HG03354 (cell line): ENCODE measurements at regions not wholly inside any gene's neighbourhood (a gene's known extent, or its start where the extent isn't known, plus 50 kb on each side); places are given as distances from the start of the nearest gene placed in this dataset.
"Not testable (repeated sequence)": the region's sequence is repeated elsewhere in the genome, so short reads cannot be mapped to it uniquely, and the experiment has no call there.

Source experiments
- ATAC-seq: cut with Tn5 transposase; IDR thresholded peaks from one replicate; pipeline ENCODE4 v1.9.1; 2021; ENCODE audit warnings: mild to moderate bottlenecking; ENCODE audit not compliant: unreplicated experiment, poor library complexity, severe bottlenecking

- not testable (repeated sequence) for ATAC-seq
These were observed 192.5 kb upstream of the SAMSN1 start for GRCh38 chr21:14738576-14738975.

DNA sequence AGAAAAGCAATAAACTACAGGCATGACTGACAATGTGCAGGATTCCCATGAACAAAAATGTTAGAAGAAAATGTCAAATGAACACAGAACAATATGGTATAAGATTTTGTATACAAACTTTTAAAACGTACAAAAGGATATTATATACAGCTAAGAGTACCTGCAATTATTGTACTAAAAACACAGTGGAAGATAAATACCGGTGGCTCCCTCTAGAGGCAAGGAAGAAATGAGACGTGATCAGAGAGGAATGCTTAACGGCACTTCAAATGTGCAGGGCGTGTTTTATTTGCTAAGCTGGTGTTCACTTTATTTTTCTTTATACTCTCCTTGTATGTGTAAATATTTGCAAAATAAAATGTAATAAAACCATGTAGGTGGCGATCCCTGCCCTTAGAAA lies 191.8 kb upstream of the SAMSN1 start:
- peak; percentile 76 for ATAC-seq

DNA sequence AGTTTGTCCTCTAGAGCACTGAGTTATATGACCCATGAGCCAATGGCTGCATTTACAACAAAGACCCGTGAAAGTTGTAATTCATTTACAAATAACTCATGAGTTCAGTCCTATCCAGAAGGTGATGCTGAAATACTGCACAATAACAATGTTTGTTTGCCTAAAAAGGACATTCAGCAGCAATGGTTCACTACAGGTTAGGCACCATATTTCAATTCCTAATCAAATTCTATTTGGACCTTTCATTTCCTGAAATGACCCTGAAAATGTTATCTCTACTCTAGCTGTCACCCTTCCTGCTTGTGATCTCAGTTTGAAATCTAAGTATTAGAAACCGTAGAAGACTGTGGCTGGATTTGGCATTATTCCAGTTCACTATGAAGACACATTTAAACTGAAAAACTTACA lies 191.2 kb upstream of the SAMSN1 start:
- no peak for ATAC-seq

- no peak for ATAC-seq
These were observed 190.6 kb upstream of the SAMSN1 start for GRCh38 chr21:14736672-14737071.

DNA sequence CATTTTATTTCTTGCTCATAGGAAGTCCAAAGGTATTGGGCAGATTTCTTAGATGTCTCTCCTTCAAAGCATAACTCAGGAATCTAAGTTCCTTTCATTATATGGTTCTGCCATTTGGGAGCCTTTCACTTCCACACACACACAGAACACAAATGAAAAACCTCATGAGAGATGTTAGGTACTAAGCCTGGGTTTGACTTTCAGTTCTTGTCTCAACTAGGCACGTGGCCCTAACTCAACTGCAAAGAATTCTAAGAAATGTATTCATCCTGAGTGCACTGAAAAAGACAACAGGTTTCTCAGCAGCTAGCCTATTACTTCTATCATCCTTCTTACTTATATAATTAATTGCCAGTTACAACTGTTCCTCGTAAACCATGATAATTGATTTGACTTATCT lies 190.0 kb upstream of the SAMSN1 start:
- ATAC-seq: no peak

DNA sequence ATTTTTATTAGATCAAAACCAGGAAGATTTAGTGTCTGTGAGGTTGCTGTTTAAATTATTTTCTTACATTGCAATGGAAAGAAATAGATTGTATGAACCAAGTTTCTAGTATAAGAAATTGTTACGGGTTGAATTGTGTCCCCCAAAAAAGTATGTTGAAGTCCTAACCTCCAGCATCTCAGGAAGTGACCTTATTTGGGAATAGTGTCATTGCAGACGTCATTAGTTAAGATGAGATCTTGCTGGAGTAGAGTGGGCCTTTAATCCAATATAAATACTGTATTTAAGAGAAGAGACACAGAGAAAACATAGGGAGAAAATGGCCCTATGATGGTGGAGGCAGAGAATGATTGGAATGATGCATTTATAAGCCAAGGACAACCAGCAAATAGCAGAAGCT lies 188.7 kb upstream of the SAMSN1 start:
- ATAC-seq: no peak

GRCh38 chr21:14734191-14734590 lies 188.1 kb upstream of the SAMSN1 start:
- no peak for ATAC-seq

DNA sequence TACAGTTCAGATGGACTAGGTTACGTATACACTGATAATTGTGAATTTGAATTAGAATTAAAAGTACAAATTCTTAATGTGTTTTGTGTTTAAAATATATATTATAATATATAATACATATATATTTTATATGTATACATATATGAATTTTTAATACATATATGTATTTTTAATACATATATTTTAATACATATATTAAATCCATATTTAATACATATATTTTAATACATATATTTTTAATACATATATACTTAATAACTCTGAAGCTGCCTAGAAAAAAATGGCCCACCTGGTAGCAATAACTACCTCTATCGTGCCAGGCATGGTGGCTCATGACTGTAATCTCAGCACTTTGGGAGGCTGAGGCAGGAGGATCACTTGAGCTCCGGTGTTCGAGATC lies 179.1 kb upstream of the SAMSN1 start:
- no peak for ATAC-seq

DNA sequence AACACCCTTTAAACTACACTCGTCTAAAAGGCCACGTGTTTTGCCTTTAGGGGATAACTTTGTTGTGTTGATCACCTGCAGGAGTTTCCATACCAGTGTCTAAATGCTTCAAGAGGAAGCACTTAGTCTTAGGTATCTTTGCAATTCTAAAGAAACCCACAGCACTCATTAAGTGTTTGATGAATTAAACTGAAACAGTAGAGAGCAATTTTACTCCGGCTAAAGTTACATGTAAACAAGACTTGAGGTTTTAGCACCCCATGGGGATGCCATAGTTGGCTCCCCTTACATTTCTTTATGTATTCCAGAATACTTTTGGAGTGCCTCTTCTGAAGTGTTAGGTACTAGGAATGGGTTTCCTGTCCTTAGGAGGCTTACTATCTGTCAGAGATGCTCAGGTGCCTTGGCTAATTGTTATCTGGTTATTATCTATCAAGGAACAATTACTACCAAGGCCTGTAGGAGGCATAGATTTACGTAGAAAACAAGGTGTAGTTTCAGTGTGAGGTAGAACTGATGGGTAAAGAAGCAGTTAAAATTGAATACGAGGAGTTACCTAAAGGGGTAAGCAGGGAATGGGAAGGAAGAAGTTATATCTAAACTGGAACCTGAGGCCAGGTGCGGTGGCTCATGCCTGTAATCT lies 176.8 kb upstream of the SAMSN1 start:
- ATAC-seq: no peak

DNA sequence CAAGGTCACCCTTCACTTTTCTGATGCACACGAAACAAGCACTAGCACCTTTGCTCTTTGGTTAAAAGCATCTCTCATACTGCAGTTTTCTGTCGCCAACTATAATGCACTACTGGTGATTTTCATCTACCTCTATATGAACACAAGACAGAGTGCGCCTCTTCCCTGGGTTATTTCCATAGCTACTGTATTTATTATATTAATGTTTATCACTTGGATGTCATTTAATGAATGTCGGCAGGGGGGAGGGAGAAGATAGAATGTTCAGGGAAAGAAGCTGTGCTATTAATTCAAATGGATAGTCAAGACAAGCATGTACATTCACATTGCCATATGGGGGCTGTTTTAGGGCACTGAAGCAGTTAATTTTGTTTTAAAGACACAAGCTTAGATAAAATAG lies 174.1 kb upstream of the SAMSN1 start:
- ATAC-seq: no peak

GRCh38 chr21:14718951-14719350 lies 172.8 kb upstream of the SAMSN1 start:
- ATAC-seq: no peak

DNA sequence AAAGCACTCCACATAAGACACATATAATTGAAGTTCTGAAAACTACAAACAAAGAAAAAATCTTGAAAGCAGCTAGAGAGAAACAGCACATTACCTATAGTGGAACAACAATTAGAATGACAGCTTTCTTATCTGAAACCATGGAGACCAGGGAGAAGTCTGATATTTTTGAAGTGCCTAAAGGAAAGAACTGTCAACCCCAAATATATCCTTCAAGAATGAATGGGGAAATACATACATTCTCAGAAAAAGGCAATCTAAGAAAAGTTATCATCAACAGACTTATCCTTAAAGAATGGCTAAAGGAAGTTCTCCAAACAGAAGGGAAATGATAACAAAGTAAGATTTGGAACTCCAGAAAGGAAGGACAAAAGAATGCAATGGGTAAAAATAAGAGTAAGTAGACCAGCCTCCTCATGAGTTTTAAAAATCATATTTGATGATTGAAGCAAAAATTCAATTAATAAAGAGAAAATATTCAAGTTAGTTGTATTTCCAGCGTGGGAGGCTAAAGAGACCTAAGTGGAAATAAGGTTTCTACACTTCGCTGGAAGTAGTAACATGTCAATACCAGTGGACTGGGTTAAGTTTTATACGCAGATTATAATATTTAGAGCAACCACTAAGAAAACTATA lies 170.8 kb upstream of the SAMSN1 start:
- ATAC-seq: no peak

- no peak for ATAC-seq
These were observed 167.0 kb upstream of the SAMSN1 start for GRCh38 chr21:14713109-14713508.

DNA sequence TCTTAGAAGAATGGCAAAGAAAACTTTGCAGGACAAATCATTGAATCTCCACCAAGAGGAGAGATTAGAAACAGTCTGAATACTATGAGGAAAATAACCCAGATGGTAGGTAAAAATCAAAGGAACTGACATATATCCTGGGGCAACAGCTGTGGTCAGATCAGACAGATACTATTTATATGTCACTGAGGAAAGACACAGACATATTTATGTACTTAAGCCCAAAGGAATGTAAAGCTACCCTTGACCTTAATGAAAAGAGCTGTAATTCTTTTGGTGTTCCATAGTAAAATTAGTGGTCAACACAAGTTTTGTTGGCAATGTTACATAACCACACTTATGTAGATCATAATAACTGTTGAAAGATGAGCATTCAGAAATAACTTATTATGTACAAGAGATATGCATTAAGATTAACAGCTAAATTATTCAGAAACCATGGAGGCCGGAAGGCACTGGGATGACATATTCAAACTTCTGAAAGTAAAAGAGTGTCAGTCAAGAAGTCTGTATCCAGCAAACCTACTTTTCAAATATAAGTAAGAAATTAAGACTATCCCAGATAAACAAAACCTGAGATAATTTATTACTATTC lies 166.1 kb upstream of the SAMSN1 start:
- ATAC-seq: no peak

- no peak for ATAC-seq
These were observed 165.2 kb upstream of the SAMSN1 start for GRCh38 chr21:14711287-14711686.

GRCh38 chr21:14707511-14708020 lies 161.5 kb upstream of the SAMSN1 start:
- ATAC-seq: no peak

DNA sequence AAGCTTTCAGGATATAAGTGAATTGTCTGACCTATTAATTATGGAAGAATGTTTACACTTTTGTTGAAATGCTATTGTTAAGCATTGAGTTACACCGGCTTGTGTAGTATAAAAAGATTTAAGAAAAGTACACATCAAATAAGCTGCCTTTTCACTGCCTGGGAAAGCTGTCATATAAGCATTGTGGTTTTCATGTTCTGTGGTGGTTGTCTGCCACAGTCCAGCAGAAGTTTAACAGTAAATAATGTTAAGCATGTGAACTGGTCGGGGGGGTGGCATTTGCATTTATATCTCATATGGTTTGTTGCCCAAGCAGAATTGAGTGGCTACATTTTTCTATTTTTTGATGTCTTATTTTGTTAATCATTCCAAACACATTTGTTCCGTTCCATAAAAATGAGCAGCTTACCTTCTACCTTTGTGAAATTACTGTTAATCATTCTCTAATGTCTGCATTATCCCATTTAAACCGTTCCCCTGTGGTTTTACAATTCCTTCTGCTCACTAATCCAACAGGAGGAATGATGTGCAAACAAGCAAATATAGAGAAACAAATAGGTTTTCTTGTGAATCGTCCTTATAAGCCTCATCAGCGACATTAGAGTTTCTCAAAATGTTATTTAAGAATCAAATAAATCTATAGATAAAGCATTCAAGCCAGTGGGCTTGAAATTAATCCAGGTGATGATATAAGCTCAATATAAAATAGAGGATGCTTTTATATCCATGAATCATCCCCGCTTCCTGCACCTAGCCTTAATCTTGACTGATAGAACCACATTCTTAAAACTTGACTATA lies 160.8 kb upstream of the SAMSN1 start:
- no peak for ATAC-seq

DNA sequence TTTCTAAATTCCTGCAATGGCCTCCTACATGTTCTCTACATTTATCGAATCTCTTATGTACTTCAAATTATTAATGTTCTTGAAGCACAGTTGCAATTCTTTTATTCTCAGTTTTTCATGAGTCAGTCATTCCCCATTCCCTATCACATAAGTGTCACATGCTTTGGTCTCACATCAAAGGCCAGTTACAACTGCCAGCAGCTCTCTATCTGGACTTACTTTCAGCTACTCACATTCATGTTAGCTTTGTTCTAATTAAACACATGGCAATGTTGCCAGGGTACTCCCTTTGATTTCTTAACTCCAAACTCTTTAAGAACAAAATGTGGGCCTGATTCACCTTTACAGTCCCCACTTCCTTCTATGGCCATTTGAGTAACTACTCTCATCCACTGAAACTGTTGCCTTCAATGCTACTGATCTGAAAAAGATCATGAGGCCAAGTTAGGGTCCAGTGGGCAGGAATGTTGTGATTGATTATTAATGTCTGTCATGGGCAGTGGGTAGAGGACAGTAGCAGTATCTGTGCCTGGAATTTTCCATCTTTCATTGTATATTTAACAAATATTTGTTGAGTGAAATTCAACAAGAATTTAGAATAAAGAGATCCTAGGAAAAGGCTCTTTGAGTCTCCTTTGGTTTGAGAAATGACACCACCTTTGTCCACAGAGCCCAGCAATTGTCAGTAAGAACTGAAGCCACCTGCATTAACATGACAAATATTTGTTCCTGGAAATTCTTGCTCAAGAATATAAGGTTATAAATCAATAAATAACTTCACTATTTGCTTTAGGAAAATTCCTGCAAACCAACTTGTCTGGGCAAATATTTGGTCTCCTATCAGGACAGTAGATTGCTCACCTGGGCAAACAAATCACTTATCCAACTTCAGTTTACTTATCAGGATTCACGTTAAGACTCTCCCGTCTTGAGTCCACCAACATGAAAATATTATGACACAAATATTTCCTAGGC lies 153.6 kb upstream of the SAMSN1 start:
- no peak for ATAC-seq

DNA sequence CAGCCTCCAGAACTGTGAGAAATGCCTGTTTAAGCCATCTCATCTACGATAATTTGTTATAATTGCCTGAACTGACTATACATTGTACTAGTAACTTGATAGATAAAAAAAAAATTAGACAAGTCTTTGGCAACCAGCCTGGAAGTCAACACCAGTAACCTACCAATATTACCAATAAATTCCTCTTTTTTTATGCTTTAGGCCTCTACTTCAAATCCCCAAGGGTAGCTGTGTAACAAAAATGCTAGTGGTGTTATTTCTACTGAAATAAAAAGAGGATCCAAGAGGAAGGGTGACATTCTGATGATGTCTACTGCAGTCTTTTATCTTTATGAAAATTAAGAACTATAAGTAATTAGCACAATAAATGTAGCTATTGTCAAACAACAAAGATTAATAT lies 151.7 kb upstream of the SAMSN1 start:
- no peak for ATAC-seq
